Fibroblast of mammary gland (primary cell): ENCODE measurements at regions not wholly inside any gene's neighbourhood (a gene's known extent, or its start where the extent isn't known, plus 50 kb on each side); places are given as distances from the start of the nearest gene placed in this dataset.

Experiments used
- DNase-seq: peaks from one replicate; pipeline ENCODE4 v3.0.0-alpha.2; 2010; ENCODE audit warnings: low read depth
- H3K4me3 ChIP-seq: 2 replicates; pipeline ENCODE4 v1.5.1; 2011; ENCODE audit warnings: low read depth, mild to moderate bottlenecking, low read length, moderate library complexity; ENCODE audit not compliant: control insufficient read depth
- CTCF ChIP-seq: conservative IDR thresholded peaks from 2 replicates; pipeline ENCODE4 v1.5.1; 2011; ENCODE audit warnings: low read depth, low read length, inconsistent platforms; ENCODE audit not compliant: control insufficient read depth, insufficient read depth

DNA sequence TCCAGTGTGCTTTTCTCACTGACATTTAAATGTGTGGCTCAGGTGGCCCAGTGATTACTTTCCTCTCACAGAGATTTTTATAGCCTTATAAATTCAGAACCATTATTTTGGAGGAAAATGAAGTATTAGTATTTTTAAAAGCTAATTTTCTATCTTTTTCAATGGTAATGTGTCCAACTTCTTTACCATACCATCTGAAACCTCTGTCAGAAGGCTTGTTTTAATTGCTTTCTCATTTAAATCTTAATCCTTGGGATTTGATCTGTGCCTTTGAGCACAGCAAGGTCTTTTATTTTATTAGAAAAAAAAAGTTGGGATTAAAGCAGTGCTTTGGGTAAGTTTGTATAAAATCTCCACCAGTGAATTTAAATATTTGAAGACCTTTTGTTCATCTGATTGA is 452.3 kb upstream of the RAG2 start:
- no peak for TF ChIP-seq CTCF
- no peak for DNase-seq
- no peak overlapping the region for H3K4me3 ChIP-seq

- TF ChIP-seq CTCF = no peak
- DNase-seq = no peak
- H3K4me3 ChIP-seq = no peak overlapping the region
Observed at GRCh38 chr11:37040921-37041320, 442.9 kb upstream of the RAG2 start.

GRCh38 chr11:37038911-37039310 is 440.9 kb upstream of the RAG2 start:
- H3K4me3 ChIP-seq = no peak overlapping the region
- no peak for DNase-seq
- no peak for TF ChIP-seq CTCF

DNA sequence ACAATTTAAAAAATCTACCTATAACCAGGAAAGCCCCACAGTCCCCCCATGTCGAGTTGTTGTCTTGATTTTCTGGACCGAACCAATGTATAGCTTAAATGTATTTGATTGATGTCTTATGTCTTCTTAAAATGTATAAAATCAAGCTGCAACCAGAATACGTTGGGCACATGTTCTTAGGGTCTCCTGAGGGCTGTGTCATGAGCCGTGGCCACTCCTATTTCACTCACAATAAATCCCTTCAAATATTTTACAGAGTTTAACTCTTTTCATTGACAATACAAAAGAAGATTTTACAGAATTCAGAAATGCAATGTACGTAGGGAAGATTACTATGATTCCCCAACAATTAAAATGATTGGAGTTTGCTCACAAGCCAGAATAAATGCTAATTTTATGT is 428.7 kb upstream of the RAG2 start:
- H3K4me3 ChIP-seq = no peak overlapping the region
- DNase-seq = no peak
- no peak for TF ChIP-seq CTCF

DNA sequence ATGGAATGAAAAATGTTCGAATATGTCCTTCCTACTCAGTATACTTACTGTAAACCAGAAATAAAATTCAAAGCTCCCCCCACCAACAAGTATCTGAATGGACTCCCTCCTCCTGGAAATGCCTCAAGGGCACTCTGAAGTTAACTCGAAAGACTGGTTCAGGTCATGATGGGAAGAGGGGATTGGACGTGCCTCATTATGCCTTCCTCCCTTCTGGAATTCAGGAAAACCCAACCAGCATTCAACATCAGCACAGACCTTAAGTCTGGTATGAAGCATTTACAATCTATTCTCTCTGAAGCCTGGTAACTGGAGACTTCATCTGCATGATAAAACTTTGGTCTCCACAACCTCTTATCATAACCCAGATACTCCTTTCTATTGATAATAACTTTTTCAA is 428.3 kb upstream of the RAG2 start:
- no peak overlapping the region for H3K4me3 ChIP-seq
- no peak for DNase-seq
- TF ChIP-seq CTCF = no peak

DNA sequence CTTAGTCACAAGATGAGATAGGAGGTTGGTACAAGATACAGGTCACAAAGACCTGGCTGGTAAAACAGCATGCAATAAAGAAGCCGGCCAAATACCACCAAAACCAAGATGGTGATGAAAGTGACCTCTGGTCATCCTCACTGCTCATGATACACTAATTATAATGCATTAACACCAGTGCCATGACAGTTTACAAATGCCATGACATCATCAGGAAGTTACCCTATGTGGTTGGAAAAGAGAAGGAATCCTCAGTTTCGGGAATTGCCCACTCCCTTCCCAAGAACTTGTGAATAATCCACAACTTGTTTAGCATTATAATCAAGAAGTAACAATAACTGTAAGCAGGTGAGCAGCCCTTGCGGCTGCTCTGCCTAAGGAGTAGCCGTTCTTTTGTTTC is 408.5 kb upstream of the RAG2 start:
- no peak overlapping the region for H3K4me3 ChIP-seq
- TF ChIP-seq CTCF = no peak
- DNase-seq = no peak

GRCh38 chr11:37002831-37003230 is 404.8 kb upstream of the RAG2 start:
- TF ChIP-seq CTCF = no peak
- DNase-seq = no peak
- no peak overlapping the region for H3K4me3 ChIP-seq
